ENCODE measurements at regions not wholly inside any gene's neighbourhood (a gene's known extent, or its start where the extent isn't known, plus 50 kb on each side); places are given as distances from the start of the nearest gene placed in this dataset.

GRCh38 chr5:90185897-90186468, 223.6 kb downstream of the CETN3 start:
- TF ChIP-seq CTCF (IDR thresholded peaks at IDR 0.05; ENCODE audit: insufficient read depth, low read depth, low read length): no peak
- no peak overlapping the region for H3K4me3 ChIP-seq (ENCODE audit: low read depth, low read length)
- no peaks in the 10 kb centered on the region for H3K27me3 ChIP-seq (ENCODE audit: control insufficient read depth, insufficient read depth, low read length)
- ChIA-PET POLR2A (no interaction called here), CTCF (interaction anchor here (0.6 to 1.7 kb wide), 4 partner anchors 300 to 1495 kb away, joined by 4 to 6 read pairs (median 4); no protein-coding TSS in a partner anchor)
- no peaks in the 10 kb centered on the region for H3K36me3 ChIP-seq (ENCODE audit: control insufficient read depth, insufficient read depth, low read length)
- no peak for DNase-seq (ENCODE audit: low read depth)

- POLR2A ChIA-PET: no interaction called here
- CTCF ChIA-PET: interaction anchor here (1.7 kb wide), 1 partner anchor 1457 kb away, joined by 6 read pairs; no protein-coding TSS in a partner anchor
- Histone ChIP-seq H3K36me3 (ENCODE audit: control insufficient read depth, insufficient read depth, low read length) (no peaks in the 10 kb centered on the region), H3K4me3 (ENCODE audit: low read depth, low read length) (no peak overlapping the region), H3K27me3 (ENCODE audit: control insufficient read depth, insufficient read depth, low read length) (no peaks in the 10 kb centered on the region)
- no peak for DNase-seq (ENCODE audit: low read depth)
- no peak for TF ChIP-seq CTCF (IDR thresholded peaks at IDR 0.05; ENCODE audit: insufficient read depth, low read depth, low read length)
These were observed 224.8 kb downstream of the CETN3 start for GRCh38 chr5:90184764-90185163.

GRCh38 chr5:90182726-90183125, 226.8 kb downstream of the CETN3 start:
- TF ChIP-seq CTCF (IDR thresholded peaks at IDR 0.05; ENCODE audit: insufficient read depth, low read depth, low read length): no peak

GRCh38 chr5:90174236-90174635, 235.3 kb downstream of the CETN3 start:
- Histone ChIP-seq H3K36me3 (ENCODE audit: control insufficient read depth, insufficient read depth, low read length) (no peaks in the 10 kb centered on the region), H3K4me3 (ENCODE audit: low read depth, low read length) (no peak overlapping the region), H3K27me3 (ENCODE audit: control insufficient read depth, insufficient read depth, low read length) (no peaks in the 10 kb centered on the region)
- ChIA-PET POLR2A (no interaction called here), CTCF (no interaction called here)
- TF ChIP-seq CTCF (IDR thresholded peaks at IDR 0.05; ENCODE audit: insufficient read depth, low read depth, low read length): no peak
- DNase-seq (ENCODE audit: low read depth): no peak

More at GRCh38 chr5:90182726-90183125, 226.8 kb downstream of the CETN3 start:
- DNase-seq (ENCODE audit: low read depth): no peak
- no peak overlapping the region for H3K4me3 ChIP-seq (ENCODE audit: low read depth, low read length)
- CTCF ChIA-PET: interaction anchor here (0.6 kb wide), 1 partner anchor 1455 kb away, joined by 3 read pairs; no protein-coding TSS in a partner anchor
- POLR2A ChIA-PET: no interaction called here
- H3K27me3 ChIP-seq (ENCODE audit: control insufficient read depth, insufficient read depth, low read length): no peaks in the 10 kb centered on the region
- no peaks in the 10 kb centered on the region for H3K36me3 ChIP-seq (ENCODE audit: control insufficient read depth, insufficient read depth, low read length)

GRCh38 chr5:90173299-90174030, 236.1 kb downstream of the CETN3 start:
- ChIA-PET POLR2A (no interaction called here), CTCF (no interaction called here)
- no peak for TF ChIP-seq CTCF (IDR thresholded peaks at IDR 0.05; ENCODE audit: insufficient read depth, low read depth, low read length)
- no peak for DNase-seq (ENCODE audit: low read depth)
- Histone ChIP-seq H3K36me3 (ENCODE audit: control insufficient read depth, insufficient read depth, low read length) (no peaks in the 10 kb centered on the region), H3K4me3 (ENCODE audit: low read depth, low read length) (no peak overlapping the region), H3K27me3 (ENCODE audit: control insufficient read depth, insufficient read depth, low read length) (no peaks in the 10 kb centered on the region)

Data from BJ (cell line).